GM12872 (cell line): ENCODE measurements at regions not wholly inside any gene's neighbourhood (a gene's known extent, or its start where the extent isn't known, plus 50 kb on each side); places are given as distances from the start of the nearest gene placed in this dataset.

Experiments
- TF ChIP-seq, protein P1 (sequence below): IDR thresholded peaks from 3 replicates; pipeline ENCODE4 v1.5.1; 2011; ENCODE audit warnings: low read depth, mild to moderate bottlenecking, low read length, moderate library complexity; ENCODE audit not compliant: insufficient read depth

DNA sequence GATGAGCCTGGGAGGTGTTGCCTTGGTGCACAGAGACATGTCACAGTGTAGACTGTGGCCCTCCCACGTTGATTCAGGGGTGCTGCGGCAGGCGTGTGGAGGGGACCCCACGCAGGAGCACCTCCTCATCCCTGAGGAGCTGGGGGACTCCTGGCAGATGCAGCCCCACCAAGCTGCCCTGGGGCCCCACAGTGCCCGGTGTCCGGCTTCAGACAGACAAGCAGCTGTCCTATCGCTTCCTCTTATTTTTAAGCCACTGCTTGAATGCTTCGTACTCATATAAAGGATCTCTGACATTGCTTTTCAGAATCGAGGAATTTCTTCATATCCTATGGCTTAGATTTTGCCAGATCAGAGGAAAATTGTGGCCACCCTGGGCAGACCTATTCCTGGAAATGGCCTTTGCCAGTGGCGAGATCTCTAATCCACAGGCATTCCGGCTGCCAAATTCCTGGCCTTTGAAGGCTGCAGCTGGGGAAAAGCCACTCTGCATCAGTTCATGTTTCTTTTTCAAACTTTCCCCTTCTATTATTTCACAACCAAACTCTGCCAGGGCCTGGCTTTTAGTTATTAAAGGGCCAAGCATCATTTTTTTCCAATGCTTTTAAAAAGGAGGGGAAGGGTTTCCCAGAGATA, 337.0 kb downstream of the THBS2 start:
- TF ChIP-seq, protein P1, sequence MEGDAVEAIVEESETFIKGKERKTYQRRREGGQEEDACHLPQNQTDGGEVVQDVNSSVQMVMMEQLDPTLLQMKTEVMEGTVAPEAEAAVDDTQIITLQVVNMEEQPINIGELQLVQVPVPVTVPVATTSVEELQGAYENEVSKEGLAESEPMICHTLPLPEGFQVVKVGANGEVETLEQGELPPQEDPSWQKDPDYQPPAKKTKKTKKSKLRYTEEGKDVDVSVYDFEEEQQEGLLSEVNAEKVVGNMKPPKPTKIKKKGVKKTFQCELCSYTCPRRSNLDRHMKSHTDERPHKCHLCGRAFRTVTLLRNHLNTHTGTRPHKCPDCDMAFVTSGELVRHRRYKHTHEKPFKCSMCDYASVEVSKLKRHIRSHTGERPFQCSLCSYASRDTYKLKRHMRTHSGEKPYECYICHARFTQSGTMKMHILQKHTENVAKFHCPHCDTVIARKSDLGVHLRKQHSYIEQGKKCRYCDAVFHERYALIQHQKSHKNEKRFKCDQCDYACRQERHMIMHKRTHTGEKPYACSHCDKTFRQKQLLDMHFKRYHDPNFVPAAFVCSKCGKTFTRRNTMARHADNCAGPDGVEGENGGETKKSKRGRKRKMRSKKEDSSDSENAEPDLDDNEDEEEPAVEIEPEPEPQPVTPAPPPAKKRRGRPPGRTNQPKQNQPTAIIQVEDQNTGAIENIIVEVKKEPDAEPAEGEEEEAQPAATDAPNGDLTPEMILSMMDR, result no peak

DNA sequence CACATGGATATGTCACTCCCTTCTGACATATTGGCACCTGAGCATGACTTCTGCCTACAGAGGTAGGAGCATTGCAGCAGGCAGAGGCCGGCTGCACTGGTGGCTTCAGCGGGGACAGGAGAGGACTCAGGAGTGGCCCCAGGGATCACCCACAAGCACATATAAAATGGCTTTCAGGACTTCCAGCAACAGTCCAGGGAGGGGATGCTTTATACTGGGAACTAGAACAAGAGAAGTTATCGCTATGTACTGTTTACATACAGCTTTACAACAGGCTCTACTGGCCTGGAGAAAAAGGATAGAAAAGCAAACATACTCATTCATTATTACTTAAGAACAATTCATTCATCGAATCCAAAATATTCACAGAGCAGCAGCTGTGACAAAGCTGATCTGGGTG, 337.8 kb downstream of the THBS2 start:
- TF ChIP-seq, protein P1, result no peak

DNA sequence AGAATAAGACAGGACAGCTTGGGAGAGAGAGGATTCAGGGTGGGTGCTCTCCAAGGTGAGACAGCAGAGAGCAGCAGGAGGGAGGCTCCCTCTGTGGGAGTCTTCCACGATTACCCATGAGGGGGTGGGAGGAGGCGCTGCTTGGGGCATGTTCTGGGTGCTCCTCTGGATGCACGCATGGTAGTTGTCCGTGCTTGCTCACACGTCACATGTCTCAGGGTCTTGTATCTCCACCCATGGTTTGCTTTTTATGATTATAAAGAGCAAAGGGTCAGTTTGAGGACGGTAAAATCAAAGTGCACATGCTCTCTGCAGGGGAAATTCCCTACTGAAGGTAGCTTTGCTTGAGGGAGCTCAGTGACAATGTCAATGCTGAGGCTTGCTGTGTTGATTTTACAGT, 338.4 kb downstream of the THBS2 start:
- TF ChIP-seq, protein P1, result no peak

DNA sequence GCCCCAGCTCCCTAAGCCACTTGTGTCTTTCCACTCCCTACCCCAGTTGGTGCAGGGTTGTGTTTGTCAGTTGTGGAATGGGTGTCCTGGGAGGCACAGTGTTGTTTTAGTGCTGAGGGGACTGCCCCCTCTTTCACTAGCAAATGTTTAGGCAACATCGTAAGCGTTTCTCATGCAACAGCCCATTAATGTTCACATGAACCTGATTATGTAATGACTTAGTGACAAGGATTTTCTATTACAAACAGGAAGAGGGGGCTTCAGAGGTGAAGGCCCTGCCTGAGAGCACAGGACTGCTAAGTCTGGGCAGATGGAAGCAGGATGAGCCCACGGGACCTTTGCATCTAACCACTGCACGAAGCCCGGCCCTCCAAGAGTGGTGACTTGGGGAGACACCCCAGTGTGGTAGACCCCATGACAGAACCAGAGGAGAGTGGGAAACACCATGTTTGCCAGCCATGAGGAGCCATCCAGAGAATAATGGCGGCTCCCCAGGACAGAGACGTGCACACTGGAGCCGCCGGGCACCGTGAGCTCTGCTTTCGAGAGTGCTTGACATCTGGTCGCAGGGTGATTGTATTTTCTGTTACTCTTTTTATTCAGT, 339.7 kb downstream of the THBS2 start:
- TF ChIP-seq, protein P1, result no peak

DNA sequence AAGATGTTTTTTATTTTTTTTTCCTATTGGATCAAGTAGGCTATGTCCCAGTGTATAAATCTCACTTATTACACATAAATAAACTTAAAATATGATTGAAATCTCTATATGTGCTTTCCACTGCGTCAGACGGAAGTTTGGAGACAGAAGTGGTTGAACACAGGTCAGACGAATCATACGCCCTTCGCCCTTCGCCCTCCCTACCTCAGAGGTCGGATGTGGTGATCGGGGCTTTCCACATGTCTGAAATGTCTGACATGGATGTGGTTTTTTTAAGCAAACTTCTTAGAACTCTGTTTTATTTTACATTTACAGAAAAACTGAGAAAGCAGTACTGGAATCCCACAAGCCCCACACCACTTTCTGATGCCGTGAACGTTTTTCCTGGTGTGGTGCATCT, 344.4 kb downstream of the THBS2 start:
- TF ChIP-seq, protein P1, result no peak

DNA sequence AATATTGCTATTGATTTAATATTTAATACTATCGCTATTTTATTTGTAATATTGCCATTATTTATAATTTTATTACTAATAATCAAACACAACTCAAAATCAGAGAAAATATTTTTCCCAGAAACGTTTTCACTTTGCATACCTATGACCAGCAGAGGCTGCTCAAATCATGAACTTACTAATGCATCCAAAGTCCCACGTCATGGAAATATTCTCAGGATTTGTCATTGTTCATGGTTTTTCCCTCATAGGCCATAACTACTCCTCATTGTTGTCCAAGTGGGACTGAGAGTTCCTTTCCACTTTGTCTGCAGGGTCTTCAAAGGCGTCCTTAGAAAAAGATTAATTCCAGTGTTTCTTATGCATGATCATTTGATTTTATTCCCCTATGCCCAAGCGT, 344.8 kb downstream of the THBS2 start:
- TF ChIP-seq, protein P1, result no peak

DNA sequence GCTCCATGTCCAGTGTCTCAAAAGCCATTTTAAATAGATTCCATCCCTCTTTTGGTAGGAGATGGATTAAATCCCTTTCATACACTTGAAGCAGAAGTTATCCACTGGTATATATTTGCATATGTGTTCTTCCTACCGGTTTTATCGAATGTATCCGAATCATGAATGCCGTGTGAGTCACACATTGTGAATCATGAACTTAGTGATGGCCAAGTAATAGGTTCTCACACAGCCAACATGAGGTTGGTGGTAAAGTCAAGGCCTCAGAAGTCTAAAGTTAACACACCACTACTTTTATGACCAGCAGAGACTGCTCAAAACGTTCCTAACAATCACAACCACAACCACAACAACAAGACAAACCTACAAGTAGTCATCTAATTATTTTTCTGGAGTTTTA, 345.5 kb downstream of the THBS2 start:
- TF ChIP-seq, protein P1, result no peak
